Caco-2 (cell line): ENCODE measurements at regions not wholly inside any gene's neighbourhood (a gene's known extent, or its start where the extent isn't known, plus 50 kb on each side); places are given as distances from the start of the nearest gene placed in this dataset.
"Not testable (repeated sequence)": the region's sequence is repeated elsewhere in the genome, so short reads cannot be mapped to it uniquely, and the experiment has no call there.

Experiments used
- BruUV-seq: library from RNA; stranded (reverse); fragments of 400-500 nt; replicated peaks from 2 replicates; lab custom pipeline; 2021; lab: Mats Ljungman, UMichigan
- CTCF ChIA-PET: fragments of 300-600 bp; sonication (Branson Sonifier 250); formaldehyde crosslinking; loops from one replicate; lab custom pipeline; 2022; ENCODE audit warnings: antibody characterized with exemption; lab: Charles Lee
- POLR2A ChIA-PET: fragments of 300-600 bp; sonication (Branson Sonifier 250); formaldehyde crosslinking; loops from one replicate; lab custom pipeline; 2022; ENCODE audit warnings: antibody characterized with exemption; lab: Charles Lee
- DNase-seq, 2 experiments: peaks; one replicate each; pipeline versions ENCODE4 v3.0.0 to v3.0.0-alpha.2; 2020 to 2022
- H3K27me3 ChIP-seq: replicated peaks from 2 replicates; pipeline ENCODE4 v1.6.0; 2011; ENCODE audit warnings: low read length; ENCODE audit not compliant: control insufficient read depth, insufficient read depth
- H3K36me3 ChIP-seq: 2 replicates; pipeline ENCODE4 v1.5.1; 2011; ENCODE audit warnings: low read length; ENCODE audit not compliant: control insufficient read depth, insufficient read depth
- H3K4me1 ChIP-seq: fragments of 250-450 bp; sonication (Bioruptor Pico); 2 replicates; pipeline ENCODE4 v1.5.1; 2020; ENCODE audit warnings: mild to moderate bottlenecking
- H3K4me3 ChIP-seq: 2 replicates; pipeline ENCODE4 v1.5.1; 2011; ENCODE audit warnings: low read depth, mild to moderate bottlenecking, control low read depth, low read length
- H3K9me3 ChIP-seq: fragments of 250-450 bp; sonication (Bioruptor Pico); 2 replicates; pipeline ENCODE4 v1.5.1; 2020; ENCODE audit warnings: mild to moderate bottlenecking, moderate library complexity
- H3K27ac Mint-ChIP-seq: one replicate; pipeline ENCODE4 v1.8.0; 2022; ENCODE audit warnings: mixed read lengths; ENCODE audit not compliant: unreplicated experiment
- H3K27me3 Mint-ChIP-seq: one replicate; pipeline ENCODE4 v1.8.0; 2022; ENCODE audit warnings: mixed read lengths; ENCODE audit not compliant: insufficient read depth, unreplicated experiment
- H3K36me3 Mint-ChIP-seq: one replicate; pipeline ENCODE4 v1.8.0; 2022; ENCODE audit warnings: mild to moderate bottlenecking, mixed read lengths; ENCODE audit not compliant: insufficient read depth, unreplicated experiment
- H3K4me1 Mint-ChIP-seq: one replicate; pipeline ENCODE4 v1.8.0; 2022; ENCODE audit warnings: low read depth, mixed read lengths; ENCODE audit not compliant: unreplicated experiment
- H3K4me3 Mint-ChIP-seq: one replicate; pipeline ENCODE4 v1.8.0; 2022; ENCODE audit warnings: mild to moderate bottlenecking, moderate library complexity, mixed read lengths; ENCODE audit not compliant: unreplicated experiment
- H3K9me3 Mint-ChIP-seq: one replicate; pipeline ENCODE4 v1.8.0; 2022; ENCODE audit warnings: mixed read lengths; ENCODE audit not compliant: unreplicated experiment
- CTCF ChIP-seq, 2 experiments: fragments of 200-600 bp in 1 of 2; IDR thresholded peaks; 1 replicate in 1 of 2; 2 replicates in 1 of 2; pipeline versions ENCODE4 v1.5.1 to v1.8.0; 2011 to 2022; ENCODE audit warnings: antibody characterized with exemption in 1 of 2, control low read depth in 1 of 2, inconsistent platforms in 1 of 2, low read depth in 1 of 2, low read length in 1 of 2, mild to moderate bottlenecking in 1 of 2, moderate library complexity in 1 of 2; ENCODE audit not compliant: insufficient read depth in 1 of 2, severe bottlenecking in 1 of 2, unreplicated experiment in 1 of 2
- intact Hi-C: fragments of 100-400 bp; cut with micrococcal nuclease; formaldehyde crosslinking; loops from one replicate; pipeline ENCODE4 v1.10.0; 2022; ENCODE audit not compliant: unreplicated experiment

GRCh38 chr9:7313389-7313788, 486.2 kb downstream of the DMAC1 start:
- peaks cover 10% of the 10 kb centered on the region for H3K27me3 Mint-ChIP-seq
- no peak overlapping the region for H3K27ac Mint-ChIP-seq
- DNase-seq, result no peak
- peaks cover 46% of the 10 kb centered on the region for H3K9me3 Mint-ChIP-seq
- BruUV-seq, result no TSS peak
- intact Hi-C loops, result no loop called here
- Histone ChIP-seq H3K4me1 (no peaks in the 10 kb centered on the region), H3K4me3 (no peak overlapping the region), H3K27me3 (no peaks in the 10 kb centered on the region), H3K9me3 (no peaks in the 10 kb centered on the region), H3K36me3 (no peaks in the 10 kb centered on the region)
- POLR2A ChIA-PET, result no interaction called here
- H3K4me3 Mint-ChIP-seq, result no peak overlapping the region
- H3K4me1 Mint-ChIP-seq, result no peaks in the 10 kb centered on the region
- CTCF ChIA-PET, result no interaction called here
- H3K36me3 Mint-ChIP-seq, result no peaks in the 10 kb centered on the region
- no peak for TF ChIP-seq CTCF (IDR thresholded peaks at IDR 0.05; ENCODE audit: insufficient read depth in 1 of 2, low read depth in 1 of 2, low read length in 1 of 2, severe bottlenecking in 1 of 2, unreplicated experiment in 1 of 2)

GRCh38 chr9:7309051-7309450, 490.5 kb downstream of the DMAC1 start:
- H3K9me3 ChIP-seq, H3K27me3 ChIP-seq, H3K4me3 ChIP-seq, H3K36me3 ChIP-seq, CTCF ChIA-PET, H3K4me1 ChIP-seq, H3K27ac Mint-ChIP-seq, POLR2A ChIA-PET, BruUV-seq, DNase-seq, H3K4me3 Mint-ChIP-seq, intact Hi-C loops, H3K4me1 Mint-ChIP-seq, H3K36me3 Mint-ChIP-seq: not testable (repeated sequence)
- peaks cover 37% of the 10 kb centered on the region for H3K9me3 Mint-ChIP-seq
- peaks cover 15% of the 10 kb centered on the region for H3K27me3 Mint-ChIP-seq

GRCh38 chr9:7305677-7306076, 493.9 kb downstream of the DMAC1 start:
- no peaks in the 10 kb centered on the region for H3K36me3 Mint-ChIP-seq
- no peak for TF ChIP-seq CTCF (IDR thresholded peaks at IDR 0.05; ENCODE audit: insufficient read depth in 1 of 2, low read depth in 1 of 2, low read length in 1 of 2, severe bottlenecking in 1 of 2, unreplicated experiment in 1 of 2)
- peaks cover 21% of the 10 kb centered on the region for H3K27me3 Mint-ChIP-seq
- intact Hi-C loops, result no loop called here
- no peaks in the 10 kb centered on the region for H3K27me3 ChIP-seq
- no peak overlapping the region for H3K27ac Mint-ChIP-seq
- H3K4me1 Mint-ChIP-seq, result no peaks in the 10 kb centered on the region
- ChIA-PET CTCF (no interaction called here), POLR2A (no interaction called here)
- BruUV-seq, result no TSS peak
- no peaks in the 10 kb centered on the region for H3K36me3 ChIP-seq
- no peaks in the 10 kb centered on the region for H3K9me3 ChIP-seq
- peaks cover 14% of the 10 kb centered on the region for H3K9me3 Mint-ChIP-seq
- H3K4me3 Mint-ChIP-seq, result no peak overlapping the region
- no peak for DNase-seq
- no peak overlapping the region for H3K4me3 ChIP-seq
- H3K4me1 ChIP-seq, result no peaks in the 10 kb centered on the region

GRCh38 chr9:7304627-7304995, 495.0 kb downstream of the DMAC1 start:
- H3K4me3 ChIP-seq, result no peak overlapping the region

More at GRCh38 chr9:7304627-7304995, 495.0 kb downstream of the DMAC1 start:
- intact Hi-C loops, result no loop called here
- BruUV-seq, result no TSS peak
- ChIA-PET CTCF (no interaction called here), POLR2A (no interaction called here)
- DNase-seq, result no peak
- Mint-ChIP-seq H3K27me3 (peaks cover 21% of the 10 kb centered on the region), H3K36me3 (no peaks in the 10 kb centered on the region), H3K27ac (no peak overlapping the region), H3K4me1 (no peaks in the 10 kb centered on the region), H3K4me3 (no peak overlapping the region), H3K9me3 (peaks cover 3% of the 10 kb centered on the region)
- TF ChIP-seq CTCF (IDR thresholded peaks at IDR 0.05; ENCODE audit: insufficient read depth in 1 of 2, low read depth in 1 of 2, low read length in 1 of 2, severe bottlenecking in 1 of 2, unreplicated experiment in 1 of 2), result no peak
- Histone ChIP-seq H3K9me3 (no peaks in the 10 kb centered on the region), H3K4me1 (no peaks in the 10 kb centered on the region), H3K27me3 (no peaks in the 10 kb centered on the region), H3K36me3 (no peaks in the 10 kb centered on the region)
